Naive thymus-derived CD4-positive, alpha-beta T cell (primary cell): ENCODE measurements at regions not wholly inside any gene's neighbourhood (a gene's known extent, or its start where the extent isn't known, plus 50 kb on each side); places are given as distances from the start of the nearest gene placed in this dataset.

Source experiments
- ATAC-seq: fragments of 150-1000 bp; cut with Tn5 transposase; 2 replicates; pipeline ENCODE4 v1.10.0; 2021; ENCODE audit warnings: mild to moderate bottlenecking, moderate library complexity
- CTCF ChIA-PET: fragments of 350-600 bp; sonication (Branson Sonifier 250); formaldehyde crosslinking; loops from one replicate; lab custom pipeline; 2021; ENCODE audit warnings: antibody characterized with exemption; lab: Charles Lee
- POLR2A ChIA-PET: fragments of 350-600 bp; sonication (Branson Sonifier 250); formaldehyde crosslinking; loops from one replicate; lab custom pipeline; 2021; ENCODE audit warnings: antibody characterized with exemption, inconsistent platforms; lab: Charles Lee
- DNase-seq, 9 donors: peaks; one replicate each; pipeline versions ENCODE4 v3.0.0 to v3.0.0-alpha.2; 2020 to 2022; ENCODE audit warnings: mixed read lengths in 1 of 9
- H3K27ac ChIP-seq: one replicate; pipeline ENCODE4 v1.7.0; 2013; ENCODE audit warnings: mild to moderate bottlenecking, low read depth, low read length, moderate library complexity
- H3K27me3 ChIP-seq, 2 donors: one replicate each; pipeline ENCODE4 v1.7.0; 2013; ENCODE audit warnings: low read length in 2 of 2, mild to moderate bottlenecking in 2 of 2, moderate library complexity in 2 of 2; ENCODE audit not compliant: control insufficient read depth in 2 of 2, insufficient read depth in 2 of 2
- H3K36me3 ChIP-seq, 3 experiments: 1 replicate in 2 of 3; 2 replicates in 1 of 3; pipeline ENCODE4 v1.7.0; 2013; ENCODE audit warnings: low read length in 3 of 3, mild to moderate bottlenecking in 3 of 3, moderate library complexity in 1 of 3; ENCODE audit not compliant: insufficient read depth in 3 of 3, control insufficient read depth in 2 of 3
- H3K4me1 ChIP-seq, 2 donors: one replicate each; pipeline ENCODE4 v1.7.0; 2013; ENCODE audit warnings: low read length in 2 of 2, mild to moderate bottlenecking in 2 of 2, moderate library complexity in 1 of 2; ENCODE audit not compliant: control insufficient read depth in 2 of 2, insufficient read depth in 2 of 2
- H3K4me3 ChIP-seq: 2 replicates; pipeline ENCODE4 v1.7.0; 2013; ENCODE audit warnings: mild to moderate bottlenecking, low read length
- H3K9me3 ChIP-seq, 3 experiments: 1 replicate in 2 of 3; 2 replicates in 1 of 3; pipeline ENCODE4 v1.7.0; 2013; ENCODE audit warnings: low read length in 3 of 3; ENCODE audit not compliant: control insufficient read depth in 2 of 3
- H3K27ac Mint-ChIP-seq, 9 donors: one replicate each; pipeline ENCODE4 v1.8.0; 2020 to 2022; ENCODE audit warnings: mixed read lengths in 9 of 9, mild to moderate bottlenecking in 8 of 9, moderate library complexity in 5 of 9, inconsistent platforms in 2 of 9
- H3K27me3 Mint-ChIP-seq, 5 donors: one replicate each; pipeline ENCODE4 v1.8.0; 2021 to 2022; ENCODE audit warnings: mixed read lengths in 5 of 5, mild to moderate bottlenecking in 1 of 5
- H3K36me3 Mint-ChIP-seq, 5 donors: one replicate each; pipeline ENCODE4 v1.8.0; 2020 to 2022; ENCODE audit warnings: mixed read lengths in 5 of 5, mild to moderate bottlenecking in 3 of 5, inconsistent platforms in 1 of 5
- H3K4me1 Mint-ChIP-seq, 7 donors: one replicate each; pipeline ENCODE4 v1.8.0; 2020 to 2022; ENCODE audit warnings: mixed read lengths in 7 of 7, mild to moderate bottlenecking in 3 of 7, inconsistent platforms in 1 of 7
- H3K4me3 Mint-ChIP-seq, 10 donors: one replicate each; pipeline ENCODE4 v1.8.0; 2020 to 2022; ENCODE audit warnings: mild to moderate bottlenecking in 10 of 10, mixed read lengths in 10 of 10, moderate library complexity in 6 of 10, inconsistent platforms in 2 of 10
- H3K9me3 Mint-ChIP-seq, 11 donors: one replicate each; pipeline ENCODE4 v1.8.0; 2020 to 2022; ENCODE audit warnings: mixed read lengths in 11 of 11, mild to moderate bottlenecking in 4 of 11, inconsistent platforms in 1 of 11, moderate library complexity in 1 of 11
- intact Hi-C, 2 donors: fragments of 100-400 bp; cut with micrococcal nuclease; formaldehyde crosslinking; loops; one replicate each; pipeline ENCODE4 v1.15.1; 2023

DNA sequence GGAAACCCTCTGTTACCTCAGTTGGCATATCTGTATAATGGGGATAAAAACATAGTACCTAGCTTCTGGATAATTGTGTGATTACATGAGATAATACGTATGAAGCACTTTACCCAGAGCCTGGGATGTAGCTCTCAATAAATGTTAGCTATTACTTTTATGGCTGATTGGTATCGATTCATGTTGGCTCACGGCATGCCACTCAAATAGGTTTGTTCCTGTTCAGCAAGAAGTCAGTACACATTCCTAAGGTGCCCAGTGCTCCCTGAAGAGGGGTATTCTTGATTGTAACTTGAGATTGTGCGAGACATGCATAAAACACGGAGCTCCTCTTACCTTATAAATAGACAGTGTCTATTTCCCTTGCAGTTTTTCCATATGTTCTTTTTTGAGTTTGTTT, 78.5 kb upstream of the GALNT2 start:
- no peaks in the 10 kb centered on the region for H3K4me1 ChIP-seq
- H3K9me3 ChIP-seq, result no peaks in the 10 kb centered on the region
- Mint-ChIP-seq H3K27me3 (peaks cover 0 to 3% (median 0%) of the 10 kb centered on the region in 5 donors), H3K9me3 (no peaks in the 10 kb centered on the region), H3K4me1 (peaks cover 0 to 4% (median 0%) of the 10 kb centered on the region in 7 donors), H3K27ac (no peak overlapping the region), H3K4me3 (no peak overlapping the region), H3K36me3 (no peaks in the 10 kb centered on the region)
- H3K27me3 ChIP-seq, result no peaks in the 10 kb centered on the region
- ChIA-PET POLR2A (no interaction called here), CTCF (no interaction called here)
- H3K27ac ChIP-seq, result no peak overlapping the region
- intact Hi-C loops, result loop anchor here in 1 of 2 donors (10.0 kb wide), 1 partner anchor 176 kb away; no protein-coding TSS in a partner anchor
- no peak overlapping the region for H3K4me3 ChIP-seq
- ATAC-seq (no peak), DNase-seq (no peak)
- H3K36me3 ChIP-seq, result no peaks in the 10 kb centered on the region

DNA sequence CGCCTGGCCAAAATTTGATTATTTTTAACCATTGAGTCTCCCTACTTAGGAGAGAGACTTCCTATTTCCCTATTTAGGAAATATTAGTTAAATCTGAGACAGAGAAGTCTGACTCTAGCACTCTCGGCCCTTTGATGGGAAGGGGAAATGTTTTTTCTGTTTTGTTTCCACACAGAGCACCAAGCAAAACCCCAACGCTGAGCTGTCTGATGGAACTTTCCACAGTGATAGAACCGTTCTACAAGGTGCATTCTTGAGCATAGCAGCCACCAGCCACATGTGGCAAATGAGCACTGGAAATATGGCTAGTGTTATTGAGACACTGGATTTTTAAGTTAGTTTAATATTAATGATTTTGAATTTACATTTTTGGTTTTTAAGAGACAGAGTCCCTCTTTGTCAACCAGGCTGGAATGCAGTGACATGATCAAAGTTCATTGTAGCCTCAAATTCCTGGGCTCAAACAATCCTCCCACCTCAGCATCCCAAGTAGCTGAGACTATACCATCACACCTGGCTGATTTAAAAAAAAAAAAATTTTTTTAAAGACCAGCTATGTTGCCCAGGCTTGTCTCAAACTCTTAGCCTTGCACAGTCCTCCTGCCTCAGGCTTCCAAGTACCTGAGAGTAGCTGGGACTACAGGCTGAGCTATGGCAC, 77.3 kb upstream of the GALNT2 start:
- H3K36me3 ChIP-seq, result no peaks in the 10 kb centered on the region
- Mint-ChIP-seq H3K27me3 (peaks cover 0 to 3% (median 0%) of the 10 kb centered on the region in 5 donors), H3K4me3 (no peak overlapping the region), H3K27ac (no peak overlapping the region), H3K9me3 (no peaks in the 10 kb centered on the region), H3K4me1 (peaks cover 0 to 4% (median 0%) of the 10 kb centered on the region in 7 donors), H3K36me3 (no peaks in the 10 kb centered on the region)
- ChIA-PET POLR2A (no interaction called here), CTCF (no interaction called here)
- intact Hi-C loops, result loop anchor here in 1 of 2 donors (10.0 kb wide), 1 partner anchor 175 kb away; no protein-coding TSS in a partner anchor
- no peaks in the 10 kb centered on the region for H3K9me3 ChIP-seq
- DNase-seq (no peak), ATAC-seq (no peak)
- H3K4me3 ChIP-seq, result no peak overlapping the region
- no peaks in the 10 kb centered on the region for H3K27me3 ChIP-seq
- no peaks in the 10 kb centered on the region for H3K4me1 ChIP-seq
- no peak overlapping the region for H3K27ac ChIP-seq

DNA sequence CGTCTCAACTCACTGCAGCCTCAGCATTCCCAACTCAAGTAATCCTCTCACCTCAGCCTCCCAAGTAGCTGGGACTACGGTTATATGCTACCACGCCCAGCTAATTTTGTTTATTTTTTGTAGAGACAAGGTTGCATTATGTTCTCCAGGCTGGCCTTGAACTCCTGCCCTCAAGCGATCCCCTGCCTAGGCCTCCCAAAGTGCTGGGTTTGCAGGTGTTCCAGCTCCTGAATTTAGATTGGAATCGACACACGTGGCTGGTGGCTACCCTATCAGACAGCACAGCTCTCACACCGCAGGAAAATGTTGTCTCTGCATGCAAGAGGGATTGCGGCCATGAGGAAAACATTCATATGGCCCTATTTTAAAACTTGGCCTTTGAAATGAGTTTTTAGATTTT, 76.7 kb upstream of the GALNT2 start:
- Mint-ChIP-seq H3K4me1 (peaks cover 0 to 4% (median 0%) of the 10 kb centered on the region in 7 donors), H3K36me3 (no peaks in the 10 kb centered on the region), H3K4me3 (no peak overlapping the region), H3K27me3 (peaks cover 0 to 1% (median 0%) of the 10 kb centered on the region in 5 donors), H3K9me3 (no peaks in the 10 kb centered on the region), H3K27ac (no peak overlapping the region)
- no peaks in the 10 kb centered on the region for H3K4me1 ChIP-seq
- H3K27me3 ChIP-seq, result no peaks in the 10 kb centered on the region
- H3K4me3 ChIP-seq, result no peak overlapping the region
- no peak for DNase-seq
- intact Hi-C loops, result no loop called here
- ChIA-PET POLR2A (no interaction called here), CTCF (no interaction called here)
- H3K9me3 ChIP-seq, result no peaks in the 10 kb centered on the region
- no peak overlapping the region for H3K27ac ChIP-seq
- ATAC-seq, result no peak
- H3K36me3 ChIP-seq, result no peaks in the 10 kb centered on the region

DNA sequence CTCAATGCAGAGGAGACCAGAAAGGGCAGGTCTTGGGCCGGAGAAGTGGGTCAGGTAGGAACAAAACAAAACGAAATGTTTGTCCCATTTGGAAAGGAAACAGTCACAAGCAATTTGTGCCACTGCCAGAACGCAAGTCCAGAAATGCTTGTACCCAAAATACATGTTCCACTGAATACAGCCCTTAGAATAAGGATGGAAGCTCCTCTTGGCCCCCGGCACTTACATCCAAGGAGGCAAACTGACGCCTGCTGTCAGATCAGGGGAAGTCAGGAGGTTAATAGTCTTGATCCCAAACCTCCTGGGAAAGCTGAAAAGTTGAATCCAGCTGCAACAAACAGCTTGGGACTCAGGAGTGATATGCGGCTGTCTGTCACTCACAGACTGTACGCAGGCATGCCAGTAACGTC, 75.9 kb upstream of the GALNT2 start:
- CTCF ChIA-PET, result interaction anchor here (0.6 to 1.2 kb wide), 3 partner anchors 113 to 330 kb away, joined by 3 to 6 read pairs (median 3); no protein-coding TSS in a partner anchor
- no peaks in the 10 kb centered on the region for H3K27me3 Mint-ChIP-seq
- POLR2A ChIA-PET, result no interaction called here

DNA sequence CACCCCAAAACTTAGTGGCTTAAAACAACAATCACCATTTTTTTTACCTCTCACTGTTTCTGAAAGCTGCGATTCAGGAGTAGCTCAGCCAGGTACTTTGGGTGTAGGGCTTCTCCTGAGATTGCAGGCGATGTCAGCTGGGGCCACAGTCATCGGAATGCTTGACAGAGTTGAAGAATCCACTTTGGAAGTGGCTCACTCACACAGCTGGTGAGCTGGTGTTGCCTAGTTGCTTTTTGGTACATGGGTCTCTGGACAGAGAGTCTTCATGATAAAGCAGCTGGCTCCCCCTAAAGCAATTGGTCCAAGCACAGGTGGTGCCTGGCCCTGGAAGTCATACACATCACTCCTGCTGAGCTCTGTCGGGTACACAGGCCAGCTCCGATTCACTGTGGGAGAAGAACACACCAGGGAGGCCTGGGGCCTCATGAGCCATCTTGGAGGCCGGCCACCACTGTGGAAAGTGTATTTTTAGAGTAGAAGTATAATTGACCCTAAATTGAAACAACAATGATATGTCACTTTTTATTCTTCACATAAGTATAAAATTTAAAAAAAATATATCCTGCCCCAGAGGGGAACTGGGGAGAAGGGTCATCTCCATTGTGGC, 75.2 kb upstream of the GALNT2 start:
- Mint-ChIP-seq H3K27me3 (no peaks in the 10 kb centered on the region), H3K4me3 (no peak overlapping the region)
- no peak for ATAC-seq

More for the DNA sequence above, 75.9 kb upstream of the GALNT2 start:
- Histone ChIP-seq H3K36me3 (no peaks in the 10 kb centered on the region), H3K4me3 (no peak overlapping the region), H3K4me1 (no peaks in the 10 kb centered on the region), H3K27me3 (no peaks in the 10 kb centered on the region), H3K27ac (no peak overlapping the region), H3K9me3 (no peaks in the 10 kb centered on the region)
- Mint-ChIP-seq H3K4me3 (no peak overlapping the region), H3K9me3 (no peaks in the 10 kb centered on the region), H3K36me3 (no peaks in the 10 kb centered on the region), H3K27ac (no peak overlapping the region), H3K4me1 (peaks cover 0 to 4% (median 0%) of the 10 kb centered on the region in 7 donors)
- no peak for ATAC-seq
- no peak for DNase-seq
- intact Hi-C loops, result no loop called here

DNA sequence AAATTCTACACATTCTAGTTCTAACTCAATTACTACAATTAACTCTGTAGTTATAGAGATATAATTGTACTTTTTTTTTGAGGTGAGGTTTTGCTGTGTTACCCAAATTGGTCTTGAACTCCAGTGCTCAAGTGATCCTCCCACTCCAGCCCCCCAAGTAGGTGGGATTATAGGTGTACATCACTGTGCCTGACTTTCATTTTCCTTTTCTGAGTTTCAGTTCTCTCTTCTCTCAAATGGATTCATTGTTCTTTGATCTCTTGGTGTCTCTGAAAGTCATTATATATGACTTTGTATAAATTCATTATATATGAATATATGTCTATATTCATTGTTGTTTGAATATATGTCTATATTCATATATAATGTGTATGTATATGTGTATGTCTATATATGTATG, 74.0 kb upstream of the GALNT2 start:
- no peak for DNase-seq
- ATAC-seq, result no peak
- Histone ChIP-seq H3K36me3 (no peaks in the 10 kb centered on the region), H3K27me3 (no peaks in the 10 kb centered on the region), H3K4me1 (no peaks in the 10 kb centered on the region), H3K4me3 (no peak overlapping the region), H3K9me3 (no peaks in the 10 kb centered on the region), H3K27ac (no peak overlapping the region)
- intact Hi-C loops, result no loop called here
- Mint-ChIP-seq H3K27ac (no peak overlapping the region), H3K9me3 (no peaks in the 10 kb centered on the region), H3K4me1 (peaks cover 0 to 4% (median 0%) of the 10 kb centered on the region in 7 donors), H3K27me3 (no peaks in the 10 kb centered on the region), H3K36me3 (no peaks in the 10 kb centered on the region), H3K4me3 (no peak overlapping the region)
- ChIA-PET CTCF (no interaction called here), POLR2A (no interaction called here)

More for the DNA sequence above, 75.2 kb upstream of the GALNT2 start:
- no peak for DNase-seq
- H3K27me3 ChIP-seq, result no peaks in the 10 kb centered on the region
- no peak overlapping the region for H3K27ac ChIP-seq
- no peak overlapping the region for H3K27ac Mint-ChIP-seq
- no peaks in the 10 kb centered on the region for H3K9me3 Mint-ChIP-seq
- intact Hi-C loops, result no loop called here
- ChIA-PET POLR2A (no interaction called here), CTCF (interaction anchor here (0.6 to 1.2 kb wide), 4 partner anchors 16 to 331 kb away, joined by 3 to 6 read pairs (median 4); no protein-coding TSS in a partner anchor)
- H3K36me3 Mint-ChIP-seq, result no peaks in the 10 kb centered on the region
- no peak overlapping the region for H3K4me3 ChIP-seq
- no peaks in the 10 kb centered on the region for H3K36me3 ChIP-seq
- H3K9me3 ChIP-seq, result no peaks in the 10 kb centered on the region
- peaks cover 0 to 4% (median 0%) of the 10 kb centered on the region in 7 donors for H3K4me1 Mint-ChIP-seq
- H3K4me1 ChIP-seq, result no peaks in the 10 kb centered on the region
